Mucosa of rectum (tissue), 2 donors: ENCODE measurements at regions not wholly inside any gene's neighbourhood (a gene's known extent, or its start where the extent isn't known, plus 50 kb on each side); places are given as distances from the start of the nearest gene placed in this dataset.
"Not testable (repeated sequence)": the region's sequence is repeated elsewhere in the genome, so short reads cannot be mapped to it uniquely, and the experiment has no call there.

Experiments
- H3K27ac ChIP-seq, 2 donors: one replicate each; pipeline ENCODE4 v1.7.0; 2013; ENCODE audit warnings: inconsistent platforms in 2 of 2, low read depth in 2 of 2, low read length in 2 of 2
- H3K27me3 ChIP-seq, 2 donors: one replicate each; pipeline ENCODE4 v1.7.0; 2013; ENCODE audit warnings: low read length in 2 of 2; ENCODE audit not compliant: control insufficient read depth in 2 of 2, insufficient read depth in 2 of 2
- H3K36me3 ChIP-seq, 2 donors: one replicate each; pipeline ENCODE4 v1.7.0; 2013; ENCODE audit warnings: low read length in 2 of 2; ENCODE audit not compliant: control insufficient read depth in 2 of 2, insufficient read depth in 2 of 2
- H3K4me1 ChIP-seq, 2 donors: one replicate each; pipeline ENCODE4 v1.7.0; 2013; ENCODE audit warnings: low read length in 2 of 2, mild to moderate bottlenecking in 1 of 2; ENCODE audit not compliant: control insufficient read depth in 2 of 2, insufficient read depth in 2 of 2
- H3K4me3 ChIP-seq, 2 donors: one replicate each; pipeline ENCODE4 v1.7.0; 2013; ENCODE audit warnings: low read length in 2 of 2
- H3K9ac ChIP-seq, 2 donors: one replicate each; pipeline ENCODE4 v1.7.0; 2013; ENCODE audit warnings: low read length in 2 of 2, low read depth in 1 of 2, mild to moderate bottlenecking in 1 of 2
- H3K9me3 ChIP-seq, 2 donors: one replicate each; pipeline ENCODE4 v1.7.0; 2013; ENCODE audit warnings: low read length in 2 of 2; ENCODE audit not compliant: control insufficient read depth in 2 of 2
- donor health status: healthy.
- donor health status: Normal muscosa, but diverticular disease.

GRCh38 chr2:13353083-13353482 is 636.3 kb downstream of the TRIB2 start:
- Histone ChIP-seq H3K4me1 (no peaks in the 10 kb centered on the region), H3K27ac (no peak overlapping the region), H3K9ac (no peak overlapping the region), H3K36me3 (no peaks in the 10 kb centered on the region), H3K9me3 (peaks cover 0 to 2% of the 10 kb centered on the region in 2 donors), H3K4me3 (no peak overlapping the region), H3K27me3 (no peaks in the 10 kb centered on the region)

GRCh38 chr2:13354031-13354430 is 637.3 kb downstream of the TRIB2 start:
- no peak overlapping the region for H3K9ac ChIP-seq
- no peaks in the 10 kb centered on the region for H3K27me3 ChIP-seq
- H3K36me3 ChIP-seq: no peaks in the 10 kb centered on the region
- H3K4me1 ChIP-seq: no peaks in the 10 kb centered on the region
- no peak overlapping the region for H3K27ac ChIP-seq
- no peak overlapping the region for H3K4me3 ChIP-seq
- peaks cover 0 to 2% of the 10 kb centered on the region in 2 donors for H3K9me3 ChIP-seq

- H3K9me3 ChIP-seq, H3K36me3 ChIP-seq, H3K4me1 ChIP-seq, H3K27ac ChIP-seq, H3K4me3 ChIP-seq, H3K9ac ChIP-seq, H3K27me3 ChIP-seq: not testable (repeated sequence)
Measured at GRCh38 chr2:13381928-13382327, 665.2 kb downstream of the TRIB2 start.

GRCh38 chr2:13389172-13389571 is 672.4 kb downstream of the TRIB2 start:
- not testable (repeated sequence) for H3K4me3 ChIP-seq, H3K9me3 ChIP-seq, H3K27me3 ChIP-seq, H3K9ac ChIP-seq, H3K27ac ChIP-seq, H3K36me3 ChIP-seq, H3K4me1 ChIP-seq

DNA sequence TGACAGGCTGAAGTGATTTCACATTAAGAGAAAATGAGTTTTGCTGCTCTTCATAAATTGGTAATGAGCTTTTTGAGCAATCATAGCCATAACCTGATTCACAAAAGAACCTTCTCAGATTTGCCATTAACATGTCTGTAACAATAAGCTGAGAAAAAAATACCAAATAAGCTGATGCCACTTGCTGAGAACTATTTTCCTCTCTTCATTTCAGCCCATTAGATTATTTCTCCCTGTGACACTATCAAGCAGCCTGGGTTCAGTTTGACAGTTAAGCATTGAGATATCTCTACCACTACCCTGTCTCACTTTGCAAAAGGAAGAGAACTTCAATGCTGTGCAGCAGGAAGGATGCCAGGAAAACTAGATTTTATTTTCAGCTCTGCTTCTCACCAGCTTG is 673.9 kb downstream of the TRIB2 start:
- no peaks in the 10 kb centered on the region for H3K4me1 ChIP-seq
- H3K4me3 ChIP-seq: no peak overlapping the region
- no peaks in the 10 kb centered on the region for H3K9me3 ChIP-seq
- no peaks in the 10 kb centered on the region for H3K36me3 ChIP-seq
- no peaks in the 10 kb centered on the region for H3K27me3 ChIP-seq
- no peak overlapping the region for H3K27ac ChIP-seq
- no peak overlapping the region for H3K9ac ChIP-seq

DNA sequence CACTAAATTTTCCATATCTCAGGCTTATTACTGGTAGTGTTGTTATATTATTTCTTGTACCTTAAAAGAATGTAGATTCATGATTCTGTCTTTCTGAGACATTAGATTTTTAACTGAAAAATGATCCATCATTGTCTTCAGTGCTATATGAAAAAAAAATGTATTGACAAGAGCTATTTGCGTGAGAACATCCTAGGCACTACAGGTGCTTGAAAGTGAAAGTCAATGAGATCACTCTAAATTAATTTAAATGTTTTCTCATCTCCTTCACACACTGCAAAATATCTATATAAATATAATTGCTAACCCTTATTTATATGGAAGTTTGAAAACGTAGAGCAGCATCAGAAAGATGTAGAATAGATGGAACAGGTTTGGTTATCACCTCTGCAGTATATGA is 684.6 kb downstream of the TRIB2 start:
- H3K4me1 ChIP-seq: no peaks in the 10 kb centered on the region
- no peak overlapping the region for H3K4me3 ChIP-seq
- no peak overlapping the region for H3K9ac ChIP-seq
- H3K27me3 ChIP-seq: no peaks in the 10 kb centered on the region
- no peaks in the 10 kb centered on the region for H3K9me3 ChIP-seq
- no peaks in the 10 kb centered on the region for H3K36me3 ChIP-seq
- H3K27ac ChIP-seq: no peak overlapping the region

DNA sequence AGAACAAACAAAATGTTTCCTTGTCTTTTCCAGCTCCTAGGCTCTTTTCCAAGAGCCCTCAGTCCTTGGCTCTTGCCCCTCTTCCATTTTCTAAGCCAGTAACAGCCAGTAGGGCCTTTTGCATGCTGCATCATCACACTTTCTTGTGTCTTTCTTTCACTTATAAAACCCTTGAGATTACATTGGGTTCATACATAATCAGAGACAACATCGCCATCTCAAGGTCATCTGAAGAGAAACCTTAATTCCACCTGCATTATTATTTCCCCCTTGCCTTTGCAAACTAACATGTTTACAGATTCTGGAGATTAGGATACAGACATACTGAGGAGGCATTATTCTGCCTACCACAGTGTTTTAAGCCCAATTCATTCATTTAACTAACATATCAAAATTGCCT is 697.3 kb downstream of the TRIB2 start:
- Histone ChIP-seq H3K27ac (no peak overlapping the region), H3K4me3 (no peak overlapping the region), H3K9ac (no peak overlapping the region), H3K9me3 (peaks cover 0 to 3% of the 10 kb centered on the region in 2 donors), H3K4me1 (no peaks in the 10 kb centered on the region), H3K36me3 (no peaks in the 10 kb centered on the region), H3K27me3 (no peaks in the 10 kb centered on the region)

DNA sequence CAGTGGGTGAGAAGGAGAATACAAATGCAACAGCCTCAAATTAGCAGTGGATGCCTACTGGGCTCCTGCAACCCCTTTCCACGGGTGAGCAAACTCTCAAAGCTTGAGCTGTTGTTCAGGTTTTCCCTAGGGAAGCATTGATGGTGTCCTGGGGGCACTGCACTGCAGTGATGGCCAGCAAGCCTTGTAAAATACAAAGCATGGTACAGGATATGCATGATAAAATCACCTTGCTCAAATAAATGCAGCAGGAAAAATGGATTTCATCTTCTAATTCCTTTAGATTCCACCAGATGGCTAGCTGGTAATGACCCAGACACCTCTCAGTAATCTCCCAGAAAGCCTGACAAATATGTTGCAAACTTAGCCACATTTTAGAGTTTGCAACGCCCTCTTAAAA is 698.2 kb downstream of the TRIB2 start:
- Histone ChIP-seq H3K27ac (no peak overlapping the region), H3K27me3 (no peaks in the 10 kb centered on the region), H3K36me3 (no peaks in the 10 kb centered on the region), H3K4me3 (no peak overlapping the region), H3K9me3 (peaks cover 0 to 3% of the 10 kb centered on the region in 2 donors), H3K4me1 (no peaks in the 10 kb centered on the region), H3K9ac (no peak overlapping the region)

GRCh38 chr2:13433954-13434353 is 717.2 kb downstream of the TRIB2 start:
- H3K9me3 ChIP-seq: peaks cover 0 to 3% of the 10 kb centered on the region in 2 donors
- no peak overlapping the region for H3K4me3 ChIP-seq
- H3K36me3 ChIP-seq: no peaks in the 10 kb centered on the region
- H3K27ac ChIP-seq: no peak overlapping the region
- H3K27me3 ChIP-seq: no peaks in the 10 kb centered on the region
- H3K9ac ChIP-seq: no peak overlapping the region
- no peaks in the 10 kb centered on the region for H3K4me1 ChIP-seq

GRCh38 chr2:13443554-13444261 is 727.0 kb downstream of the TRIB2 start:
- not testable (repeated sequence) for H3K9me3 ChIP-seq, H3K27me3 ChIP-seq, H3K4me3 ChIP-seq, H3K9ac ChIP-seq, H3K36me3 ChIP-seq, H3K4me1 ChIP-seq, H3K27ac ChIP-seq

DNA sequence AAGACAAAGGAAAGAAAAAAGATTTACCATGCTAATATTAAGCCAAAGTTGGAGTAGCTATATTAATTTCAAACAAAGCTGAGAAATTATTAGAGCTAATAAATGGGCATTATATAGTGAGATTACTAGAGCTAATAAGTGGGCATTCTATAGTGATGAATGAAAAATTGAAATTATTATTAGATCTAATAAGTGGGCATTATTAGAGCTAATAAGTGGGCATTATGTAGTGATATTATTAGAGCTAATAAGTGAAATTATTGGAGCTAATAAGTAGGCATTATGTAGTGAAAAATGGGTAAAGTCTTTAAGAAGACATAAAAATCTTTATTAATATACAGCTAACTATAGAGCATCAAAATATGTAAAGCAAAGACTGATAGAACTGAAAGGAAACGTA is 745.7 kb downstream of the TRIB2 start:
- Histone ChIP-seq H3K36me3 (no peaks in the 10 kb centered on the region), H3K9ac (no peak overlapping the region), H3K27me3 (no peaks in the 10 kb centered on the region), H3K9me3 (peaks cover 0 to 3% of the 10 kb centered on the region in 2 donors), H3K27ac (no peak overlapping the region), H3K4me1 (no peaks in the 10 kb centered on the region), H3K4me3 (no peak overlapping the region)
